ELF-1 (cell line): ENCODE measurements at regions not wholly inside any gene's neighbourhood (a gene's known extent, or its start where the extent isn't known, plus 50 kb on each side); places are given as distances from the start of the nearest gene placed in this dataset.
A peak's percentile ranks its signal among the peaks of the same experiment; 100 is the strongest.

ENCODE experiments used
- DNase-seq: peaks from one replicate; pipeline ENCODE4 v3.0.0-alpha.2; 2016; ENCODE audit warnings: low read depth, low spot score

DNA sequence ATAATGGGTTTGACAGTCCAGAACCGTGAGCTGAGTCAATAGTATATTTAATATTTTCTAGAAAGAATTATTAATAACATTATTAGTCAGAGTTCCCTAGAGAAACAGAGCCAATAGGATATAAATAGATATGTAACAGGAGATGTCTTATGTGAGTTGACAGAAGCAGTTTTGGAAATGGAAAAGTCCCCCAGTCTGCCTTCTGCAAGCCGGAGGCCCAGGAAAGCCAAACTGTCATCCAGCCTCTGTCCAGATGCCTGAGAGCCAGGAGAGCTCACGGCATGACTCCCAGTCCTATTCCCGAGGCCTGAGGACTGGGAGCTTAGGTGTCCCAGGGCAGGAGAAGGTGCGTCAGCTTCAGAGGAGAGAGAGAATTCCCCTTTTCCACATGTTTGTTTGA, 286.4 kb upstream of the ADARB2 start:
- no peak for DNase-seq

DNA sequence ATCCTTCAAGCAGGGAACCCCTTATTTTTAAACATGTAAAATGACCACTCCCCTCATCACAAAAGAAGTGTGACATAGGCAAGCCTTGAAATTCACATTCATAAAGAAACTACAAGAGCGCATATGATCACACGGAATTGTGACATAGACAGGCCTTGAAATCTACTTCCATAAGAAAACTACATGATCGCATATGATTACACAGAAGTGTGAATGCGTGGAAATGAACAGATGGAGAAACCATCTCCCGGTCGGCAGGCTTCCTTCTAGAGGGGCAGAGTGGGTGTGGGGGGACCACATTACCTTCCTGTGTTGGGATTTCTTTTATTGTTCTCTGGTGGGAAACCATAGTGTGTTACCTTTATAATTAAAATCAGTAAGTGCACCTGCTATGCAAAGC, 285.1 kb upstream of the ADARB2 start:
- no peak for DNase-seq

DNA sequence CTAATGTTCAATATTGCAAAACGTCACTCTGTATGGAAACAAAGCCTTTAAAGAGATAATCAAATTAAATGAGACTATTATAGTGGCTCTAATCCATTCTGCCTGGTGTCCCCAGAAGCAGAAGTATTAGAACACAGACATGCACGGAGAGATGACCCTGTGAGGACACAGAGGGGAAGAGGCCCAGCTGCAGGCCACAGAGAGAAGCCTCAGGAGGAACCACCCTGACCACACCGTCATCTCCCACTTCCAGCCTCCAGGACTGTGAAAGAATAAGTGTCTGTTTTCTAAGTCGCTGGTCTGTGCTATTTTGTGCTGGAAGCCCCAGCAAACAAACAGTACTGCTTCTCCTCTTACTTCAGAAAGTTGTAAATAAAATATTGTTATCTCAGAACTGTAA, 283.5 kb upstream of the ADARB2 start:
- DNase-seq = no peak

DNA sequence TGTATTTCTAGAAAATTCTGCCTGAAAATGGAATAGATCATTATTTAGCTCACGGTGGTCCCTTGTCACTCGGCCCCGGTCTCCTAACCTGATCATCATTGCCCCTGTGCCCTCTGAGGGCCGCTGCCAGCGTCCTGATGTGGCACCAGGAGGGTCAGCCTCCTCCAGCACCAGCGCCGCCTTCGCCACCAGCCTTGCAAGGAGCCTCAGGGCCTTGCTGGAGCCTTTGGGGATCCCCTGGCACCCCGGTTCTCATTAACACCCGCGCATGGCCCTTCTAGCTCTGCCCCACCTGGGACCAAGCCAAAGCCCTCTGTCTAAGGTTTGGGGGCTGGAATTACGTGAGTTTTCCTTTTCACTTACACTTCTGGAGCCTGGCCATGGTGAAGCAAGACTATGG, 282.5 kb upstream of the ADARB2 start:
- no peak for DNase-seq

DNA sequence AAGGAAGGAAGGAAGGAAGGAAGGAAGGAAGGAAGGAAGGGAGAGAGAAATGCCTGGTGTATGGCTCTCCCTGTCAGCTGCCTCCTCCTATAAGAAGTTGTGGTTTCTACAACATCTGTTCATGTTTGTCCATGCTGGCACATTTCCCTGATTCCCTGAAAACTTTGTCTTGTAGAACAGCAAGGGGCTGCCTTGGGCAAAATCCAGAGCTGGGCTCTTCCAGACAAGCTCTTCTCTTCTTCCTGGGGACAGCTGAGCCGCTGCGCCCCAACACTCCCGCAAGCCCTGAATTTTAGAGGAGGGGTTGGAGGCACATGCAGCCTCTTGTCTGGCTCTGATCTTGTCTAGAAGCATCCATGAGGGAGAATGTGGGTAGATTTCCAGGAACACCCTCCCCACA, 282.0 kb upstream of the ADARB2 start:
- no peak for DNase-seq

GRCh38 chr10:2014541-2014940, 277.2 kb upstream of the ADARB2 start:
- no peak for DNase-seq

GRCh38 chr10:2012209-2012608, 274.9 kb upstream of the ADARB2 start:
- no peak for DNase-seq

DNA sequence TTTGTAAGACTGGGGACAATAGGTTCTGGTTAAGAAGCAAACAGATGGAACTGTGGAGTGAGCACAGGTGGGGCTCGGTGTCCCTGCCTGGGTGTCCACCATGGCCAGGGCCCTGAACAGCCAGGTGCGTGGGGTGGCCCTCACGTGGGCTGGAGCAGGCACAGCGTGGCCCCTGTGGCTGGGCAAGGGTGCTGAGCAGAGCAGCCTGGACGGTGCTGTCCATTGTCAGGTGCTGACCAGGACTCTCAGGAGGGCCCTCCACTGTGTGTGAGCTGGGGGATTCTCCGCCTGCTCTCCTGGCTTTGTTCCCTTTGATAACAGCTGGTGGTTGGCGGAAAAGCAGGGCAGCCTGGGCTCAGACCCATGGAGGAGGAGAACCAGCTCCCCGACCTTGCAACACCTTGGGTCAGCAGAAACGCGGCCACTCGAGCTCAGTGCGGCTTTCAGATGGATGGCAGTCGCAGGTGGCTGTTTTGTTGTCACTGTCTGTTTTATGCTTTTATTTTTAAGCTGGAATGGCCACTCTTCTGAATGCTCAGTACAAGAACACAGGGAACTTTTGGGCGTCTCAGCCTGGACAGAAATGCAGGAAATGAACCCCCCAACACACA, 273.9 kb upstream of the ADARB2 start:
- DNase-seq = peak; percentile 1

DNA sequence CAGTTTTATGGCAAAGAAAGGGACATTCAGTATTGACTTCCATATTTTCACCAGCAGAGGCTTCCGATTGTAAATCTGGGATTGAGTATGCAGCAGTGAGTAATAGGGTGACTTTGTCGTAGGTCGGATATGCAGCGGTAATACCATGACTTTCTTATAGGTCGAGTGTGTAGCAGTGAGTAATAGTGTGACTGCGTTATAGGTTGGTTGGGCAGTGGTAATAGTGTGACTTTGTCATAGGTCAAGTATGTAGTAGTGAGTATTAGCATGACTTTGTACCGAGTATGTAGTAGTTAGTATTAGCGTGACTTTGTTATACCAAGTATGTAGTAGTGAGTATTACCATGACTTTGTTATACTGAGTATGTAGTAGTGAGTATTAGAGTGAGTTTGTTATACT, 268.2 kb upstream of the ADARB2 start:
- DNase-seq = no peak

DNA sequence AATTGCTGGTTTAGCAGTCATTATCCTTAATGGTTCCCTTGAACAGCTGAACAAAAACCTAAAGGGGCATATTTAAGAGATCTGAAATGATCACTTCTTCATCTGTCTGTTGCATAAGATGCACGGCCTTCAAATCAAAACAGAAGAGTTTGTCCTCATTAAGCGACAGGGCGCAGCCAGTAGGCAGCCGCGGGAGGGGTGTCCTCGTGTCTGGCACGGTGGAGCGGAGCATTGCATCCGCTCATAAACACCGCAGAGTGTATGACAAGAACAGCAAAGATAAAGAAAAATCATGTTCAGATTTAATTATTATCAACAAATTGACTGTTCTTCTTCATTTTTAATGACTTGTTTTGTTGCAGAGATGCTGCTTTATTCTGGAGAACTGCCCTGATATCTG, 255.6 kb upstream of the ADARB2 start:
- DNase-seq = no peak

- DNase-seq = no peak
Measured at GRCh38 chr10:1989090-1989489, 251.8 kb upstream of the ADARB2 start.

DNA sequence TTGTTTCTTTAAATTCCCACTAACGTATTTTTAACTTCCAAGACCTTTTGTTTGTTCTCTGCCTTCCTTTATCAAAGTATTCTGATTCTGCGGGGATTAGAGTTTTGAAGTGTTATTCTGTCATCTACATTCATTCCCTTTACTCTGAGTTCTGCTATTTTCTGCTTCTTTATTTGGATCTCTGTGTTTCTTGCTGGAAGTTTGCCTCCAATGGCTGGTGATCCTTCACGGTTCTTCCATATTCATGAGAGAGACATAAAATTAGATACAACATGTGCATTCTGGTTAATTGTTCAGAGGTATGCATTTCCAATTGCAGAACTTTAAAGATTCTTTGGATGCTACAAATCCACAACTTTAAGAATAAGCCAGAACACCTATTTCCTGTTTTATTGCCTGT, 244.7 kb upstream of the ADARB2 start:
- DNase-seq = no peak

GRCh38 chr10:1980459-1980858, 243.1 kb upstream of the ADARB2 start:
- no peak for DNase-seq

- DNase-seq = no peak
Measured at GRCh38 chr10:1978584-1978983, 241.3 kb upstream of the ADARB2 start.

- DNase-seq = no peak
Measured at GRCh38 chr10:1977461-1977860, 240.1 kb upstream of the ADARB2 start.

DNA sequence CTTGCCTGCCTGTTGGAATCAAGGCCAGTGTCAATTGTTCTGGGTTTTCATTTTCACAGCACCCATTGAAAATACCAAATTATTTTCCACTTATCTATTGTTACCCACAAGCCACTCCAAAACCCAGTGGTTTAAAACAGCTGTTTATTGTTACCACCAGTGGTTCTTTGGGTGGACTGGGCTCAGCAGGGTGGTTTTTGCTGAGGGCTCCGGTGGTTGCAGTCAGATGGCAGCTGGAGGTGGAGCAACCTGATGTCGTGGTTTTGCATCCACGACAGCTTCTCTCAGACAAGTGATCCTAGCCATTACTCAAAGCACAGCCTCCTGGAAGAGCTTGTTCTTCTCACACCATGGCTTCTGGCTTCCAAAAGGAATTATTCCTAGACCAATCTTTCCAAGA, 235.1 kb upstream of the ADARB2 start:
- DNase-seq = no peak

DNA sequence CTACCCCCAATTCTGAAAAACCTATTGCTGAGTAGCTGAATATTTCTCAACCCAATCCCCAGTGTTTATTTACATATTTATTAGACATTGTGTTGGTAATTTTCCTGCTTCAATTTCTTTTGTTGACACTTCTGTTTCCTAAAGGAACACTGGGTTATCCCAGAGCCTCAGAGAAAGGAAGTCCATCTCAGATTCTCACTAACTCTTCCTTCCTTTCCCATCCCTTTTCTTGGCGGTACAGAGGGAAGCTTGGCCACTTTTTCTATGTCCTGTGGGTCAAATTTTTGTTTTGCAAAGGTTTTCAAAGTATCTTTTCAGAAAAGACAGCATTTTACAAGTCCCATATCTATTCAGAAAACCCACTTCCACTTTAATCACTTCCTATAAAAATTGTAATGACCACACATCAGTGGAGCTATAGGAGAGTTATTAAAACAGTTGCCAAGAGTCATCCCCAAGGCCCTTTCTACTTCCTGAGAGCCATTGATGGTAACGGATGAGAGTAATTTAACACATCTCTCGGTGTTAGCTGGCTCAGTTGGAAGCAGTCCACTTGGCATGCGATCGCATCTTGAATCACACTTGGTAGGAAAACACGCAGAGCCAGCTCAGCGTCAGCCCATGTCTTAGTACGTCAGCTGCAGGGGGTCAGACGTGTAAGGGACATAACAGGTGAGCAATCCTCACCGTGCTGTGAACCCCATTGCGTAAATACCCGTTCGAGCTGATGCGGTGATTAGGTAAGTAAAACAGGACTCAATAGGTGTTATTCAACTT, 231.1 kb upstream of the ADARB2 start:
- no peak for DNase-seq

- no peak for DNase-seq
Measured at GRCh38 chr10:1966712-1967376, 229.5 kb upstream of the ADARB2 start.

DNA sequence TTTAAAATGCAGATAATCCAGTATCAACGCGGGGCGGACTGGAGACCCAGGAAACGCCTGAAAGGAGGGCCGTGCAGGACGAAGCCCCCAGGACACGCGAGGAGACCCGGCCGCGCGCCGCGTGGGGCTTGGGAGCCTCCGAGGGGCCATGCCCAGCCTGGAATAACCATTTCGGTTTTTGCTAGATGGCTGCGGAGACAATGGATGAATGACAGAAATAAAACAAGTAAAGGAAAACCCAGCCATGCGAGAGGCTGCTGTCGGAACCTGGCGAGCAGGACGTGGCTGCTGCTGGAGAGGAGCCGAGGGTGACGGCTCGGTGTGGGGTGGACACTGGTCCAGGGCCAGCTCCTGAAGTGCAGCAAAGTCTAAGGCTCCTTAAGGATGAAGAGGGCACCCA, 227.2 kb upstream of the ADARB2 start:
- no peak for DNase-seq

DNA sequence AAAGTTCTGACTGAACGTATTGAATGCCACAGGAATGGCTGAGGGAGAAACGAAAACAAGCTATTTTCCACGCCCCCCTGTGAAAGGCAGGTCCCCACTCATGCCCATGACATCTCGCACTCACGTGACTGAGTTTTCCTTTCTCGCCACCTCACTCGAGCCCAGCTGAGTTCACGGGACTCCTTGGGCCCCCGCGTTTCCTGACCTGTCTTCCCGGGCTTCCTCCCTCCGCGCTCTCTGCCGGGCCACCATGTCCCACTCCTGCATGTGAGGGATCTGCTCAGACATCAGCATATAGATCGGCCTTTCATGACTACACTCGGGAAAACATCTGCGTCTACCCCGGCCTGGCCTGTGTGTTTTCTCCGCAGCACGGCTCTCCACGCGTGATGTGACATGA, 226.0 kb upstream of the ADARB2 start:
- no peak for DNase-seq

DNA sequence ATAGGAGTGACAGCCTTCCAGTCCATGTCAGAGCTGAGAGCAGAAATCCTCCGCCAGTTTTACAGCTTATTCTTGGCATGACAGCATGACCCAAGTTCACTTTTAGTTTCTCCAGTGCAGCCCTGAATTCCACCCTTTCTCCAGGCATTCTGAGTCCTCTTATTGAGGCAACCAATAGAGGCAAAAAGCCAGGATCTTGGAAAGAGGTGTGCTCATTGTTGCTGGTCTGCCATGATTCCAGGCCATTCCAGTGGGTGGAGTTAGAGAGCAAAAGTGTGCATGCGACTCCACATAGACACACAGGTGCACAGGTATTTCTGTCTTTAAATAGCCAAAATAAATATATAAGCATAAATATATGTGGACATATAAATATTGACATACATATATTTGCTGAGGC, 224.7 kb upstream of the ADARB2 start:
- DNase-seq = no peak

- DNase-seq = no peak
Measured at GRCh38 chr10:1960982-1961381, 223.7 kb upstream of the ADARB2 start.

DNA sequence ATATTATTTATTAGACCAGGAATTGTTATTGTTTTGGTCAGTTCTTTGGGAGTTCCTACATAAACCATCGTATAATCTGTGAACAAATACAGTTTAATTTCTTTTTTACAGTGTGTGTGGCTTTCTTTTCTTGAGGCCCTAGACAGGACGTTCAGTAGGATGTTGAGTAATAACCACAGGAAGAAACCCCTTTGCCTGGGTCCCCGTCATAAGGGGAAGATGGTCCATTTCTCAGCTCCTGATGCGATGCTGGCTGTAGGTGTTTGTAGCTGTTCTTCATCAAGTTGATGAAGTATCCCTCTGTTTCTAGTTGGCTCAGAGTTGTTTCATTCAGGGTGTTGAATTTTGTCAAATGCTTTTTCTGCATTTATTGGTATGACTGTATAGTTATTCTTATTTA, 219.7 kb upstream of the ADARB2 start:
- no peak for DNase-seq
